ENCODE measurements at regions not wholly inside any gene's neighbourhood (a gene's known extent, or its start where the extent isn't known, plus 50 kb on each side); places are given as distances from the start of the nearest gene placed in this dataset.
A peak's percentile ranks its signal among the peaks of the same experiment; 100 is the strongest.

- no peaks in the 10 kb centered on the region for H3K27me3 ChIP-seq (ENCODE audit: insufficient read depth, low read length)
- H3K4me2 ChIP-seq (ENCODE audit: low read length), result no peak overlapping the region
- H3K14ac ChIP-seq (ENCODE audit: low read length), result no peak overlapping the region
- no peak overlapping the region for H2BK12ac ChIP-seq (ENCODE audit: low read length)
- no CpG with 5 or more reads among the region's 5 CpGs for WGBS (ENCODE audit: extremely low coverage, insufficient coverage, insufficient read length)
- no peak overlapping the region for H3K18ac ChIP-seq (ENCODE audit: low read length)
- H2AFZ ChIP-seq (ENCODE audit: insufficient read depth, low read length, poor library complexity), result no peak overlapping the region
- no peak overlapping the region for H2BK5ac ChIP-seq (ENCODE audit: low read depth, low read length, poor library complexity)
- H3K9me3 ChIP-seq (ENCODE audit: insufficient read depth, low read depth, low read length), result no peaks in the 10 kb centered on the region
- no peak overlapping the region for H3K9ac ChIP-seq (ENCODE audit: low read length)
- H3K4me1 ChIP-seq (ENCODE audit: control insufficient read depth in 1 of 2, insufficient read depth in 2 of 2, low read length in 2 of 2), result peaks cover 7% of the 10 kb centered on the region in 2 experiments
- H3K23ac ChIP-seq (ENCODE audit: low read length), result no peak overlapping the region
- no peak overlapping the region for H4K91ac ChIP-seq (ENCODE audit: low read depth, low read length)
- no peaks in the 10 kb centered on the region for H3K79me2 ChIP-seq (ENCODE audit: control insufficient read depth, insufficient read depth, low read length, poor library complexity)
- no peaks in the 10 kb centered on the region for H3K36me3 ChIP-seq (ENCODE audit: control insufficient read depth in 1 of 2, insufficient read depth in 2 of 2, low read length in 2 of 2)
- DNase-seq, result peak; percentile 88 to 95
- H3K79me1 ChIP-seq (ENCODE audit: low read length), result no peaks in the 10 kb centered on the region
- no peak overlapping the region for H3K27ac ChIP-seq (ENCODE audit: low read depth, low read length)
- no peak overlapping the region for H2AK5ac ChIP-seq (ENCODE audit: low read length)
- no peak overlapping the region for H3K4ac ChIP-seq (ENCODE audit: low read depth, low read length)
- H4K12ac ChIP-seq (ENCODE audit: low read depth, low read length), result no peak overlapping the region
- H4K8ac ChIP-seq (ENCODE audit: low read depth, low read length), result no peak overlapping the region
- no peak overlapping the region for H2BK120ac ChIP-seq (ENCODE audit: insufficient read depth, low read length, poor library complexity)
- H3K4me3 ChIP-seq (ENCODE audit: low read depth, low read length), result no peak overlapping the region
Observed at GRCh38 chr6:117169064-117169665, 96.2 kb upstream of the VGLL2 start.

DNA sequence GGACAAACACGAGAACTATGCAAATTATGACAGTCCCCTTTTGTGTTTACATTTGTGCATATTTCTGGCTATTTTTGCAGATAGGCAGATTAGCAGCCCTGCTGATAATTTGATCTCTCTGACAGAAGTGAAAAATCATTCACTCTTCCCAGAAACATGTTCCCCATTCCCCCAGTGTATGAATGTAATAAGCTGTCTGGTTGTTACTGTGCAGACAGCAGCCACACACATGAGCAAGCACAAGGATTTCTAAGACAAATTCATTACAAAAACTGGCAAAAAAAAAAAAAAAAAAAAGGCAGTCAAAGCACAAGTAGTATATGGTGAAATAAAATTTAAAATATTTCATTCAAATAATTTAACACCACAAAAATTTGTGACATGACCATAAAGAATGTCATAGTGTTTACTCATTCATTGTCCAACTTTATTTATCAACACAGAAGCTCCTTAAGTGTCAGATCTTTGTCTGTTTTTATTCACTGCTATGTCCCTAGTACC lies 95.5 kb upstream of the VGLL2 start:
- no peak overlapping the region for H2BK12ac ChIP-seq (ENCODE audit: low read length)
- H3K36me3 ChIP-seq (ENCODE audit: control insufficient read depth in 1 of 2, insufficient read depth in 2 of 2, low read length in 2 of 2), result no peaks in the 10 kb centered on the region
- H3K23ac ChIP-seq (ENCODE audit: low read length), result no peak overlapping the region
- H3K9ac ChIP-seq (ENCODE audit: low read length), result no peak overlapping the region
- H3K4me1 ChIP-seq (ENCODE audit: control insufficient read depth in 1 of 2, insufficient read depth in 2 of 2, low read length in 2 of 2), result peaks cover 7% of the 10 kb centered on the region in 2 experiments
- no peak overlapping the region for H2BK120ac ChIP-seq (ENCODE audit: insufficient read depth, low read length, poor library complexity)
- no peaks in the 10 kb centered on the region for H3K79me1 ChIP-seq (ENCODE audit: low read length)
- H4K91ac ChIP-seq (ENCODE audit: low read depth, low read length), result no peak overlapping the region
- WGBS (ENCODE audit: extremely low coverage, insufficient coverage, insufficient read length), result no CpG with 5 or more reads among the region's 1 CpG
- no peak overlapping the region for H4K8ac ChIP-seq (ENCODE audit: low read depth, low read length)
- H3K4ac ChIP-seq (ENCODE audit: low read depth, low read length), result no peak overlapping the region
- H3K79me2 ChIP-seq (ENCODE audit: control insufficient read depth, insufficient read depth, low read length, poor library complexity), result no peaks in the 10 kb centered on the region
- H3K14ac ChIP-seq (ENCODE audit: low read length), result no peak overlapping the region
- H3K4me2 ChIP-seq (ENCODE audit: low read length), result no peak overlapping the region
- H3K27me3 ChIP-seq (ENCODE audit: insufficient read depth, low read length), result no peaks in the 10 kb centered on the region
- H3K9me3 ChIP-seq (ENCODE audit: insufficient read depth, low read depth, low read length), result no peaks in the 10 kb centered on the region
- H3K27ac ChIP-seq (ENCODE audit: low read depth, low read length), result no peak overlapping the region
- no peak overlapping the region for H2BK5ac ChIP-seq (ENCODE audit: low read depth, low read length, poor library complexity)
- no peak overlapping the region for H3K4me3 ChIP-seq (ENCODE audit: low read depth, low read length)
- no peak overlapping the region for H2AFZ ChIP-seq (ENCODE audit: insufficient read depth, low read length, poor library complexity)
- DNase-seq, result peak in 1 of 2 donors; percentile 82
- no peak overlapping the region for H3K18ac ChIP-seq (ENCODE audit: low read length)
- no peak overlapping the region for H4K12ac ChIP-seq (ENCODE audit: low read depth, low read length)
- no peak overlapping the region for H2AK5ac ChIP-seq (ENCODE audit: low read length)

- H3K36me3 ChIP-seq (ENCODE audit: control insufficient read depth in 1 of 2, insufficient read depth in 2 of 2, low read length in 2 of 2), result no peaks in the 10 kb centered on the region
- no peak overlapping the region for H2AFZ ChIP-seq (ENCODE audit: insufficient read depth, low read length, poor library complexity)
- no peak overlapping the region for H4K91ac ChIP-seq (ENCODE audit: low read depth, low read length)
- H2AK5ac ChIP-seq (ENCODE audit: low read length), result no peak overlapping the region
- H4K8ac ChIP-seq (ENCODE audit: low read depth, low read length), result no peak overlapping the region
- no peak overlapping the region for H2BK120ac ChIP-seq (ENCODE audit: insufficient read depth, low read length, poor library complexity)
- no peaks in the 10 kb centered on the region for H3K27me3 ChIP-seq (ENCODE audit: insufficient read depth, low read length)
- H4K12ac ChIP-seq (ENCODE audit: low read depth, low read length), result no peak overlapping the region
- no peak overlapping the region for H2BK5ac ChIP-seq (ENCODE audit: low read depth, low read length, poor library complexity)
- no peak overlapping the region for H3K9ac ChIP-seq (ENCODE audit: low read length)
- H3K79me2 ChIP-seq (ENCODE audit: control insufficient read depth, insufficient read depth, low read length, poor library complexity), result no peaks in the 10 kb centered on the region
- no peak overlapping the region for H3K27ac ChIP-seq (ENCODE audit: low read depth, low read length)
- no peak overlapping the region for H2BK12ac ChIP-seq (ENCODE audit: low read length)
- no peak for DNase-seq
- H3K4me3 ChIP-seq (ENCODE audit: low read depth, low read length), result no peak overlapping the region
- H3K4ac ChIP-seq (ENCODE audit: low read depth, low read length), result no peak overlapping the region
- H3K4me1 ChIP-seq (ENCODE audit: control insufficient read depth in 1 of 2, insufficient read depth in 2 of 2, low read length in 2 of 2), result no peaks in the 10 kb centered on the region
- no peak overlapping the region for H3K4me2 ChIP-seq (ENCODE audit: low read length)
- H3K14ac ChIP-seq (ENCODE audit: low read length), result no peak overlapping the region
- H3K23ac ChIP-seq (ENCODE audit: low read length), result no peak overlapping the region
- no peaks in the 10 kb centered on the region for H3K9me3 ChIP-seq (ENCODE audit: insufficient read depth, low read depth, low read length)
- H3K79me1 ChIP-seq (ENCODE audit: low read length), result no peaks in the 10 kb centered on the region
- H3K18ac ChIP-seq (ENCODE audit: low read length), result no peak overlapping the region
Observed at GRCh38 chr6:117174835-117175360, 90.5 kb upstream of the VGLL2 start.

GRCh38 chr6:117188627-117189201 lies 76.6 kb upstream of the VGLL2 start:
- no peak overlapping the region for H4K8ac ChIP-seq (ENCODE audit: low read depth, low read length)
- no peak overlapping the region for H3K23ac ChIP-seq (ENCODE audit: low read length)
- no peaks in the 10 kb centered on the region for H3K79me2 ChIP-seq (ENCODE audit: control insufficient read depth, insufficient read depth, low read length, poor library complexity)
- H2BK12ac ChIP-seq (ENCODE audit: low read length), result no peak overlapping the region
- no peak overlapping the region for H3K4me2 ChIP-seq (ENCODE audit: low read length)
- no peak overlapping the region for H2AFZ ChIP-seq (ENCODE audit: insufficient read depth, low read length, poor library complexity)
- H3K4me3 ChIP-seq (ENCODE audit: low read depth, low read length), result no peak overlapping the region
- no CpG with 5 or more reads among the region's 2 CpGs for WGBS (ENCODE audit: extremely low coverage, insufficient coverage, insufficient read length)
- H2BK120ac ChIP-seq (ENCODE audit: insufficient read depth, low read length, poor library complexity), result no peak overlapping the region
- DNase-seq, result no peak
- H4K12ac ChIP-seq (ENCODE audit: low read depth, low read length), result no peak overlapping the region
- H3K9me3 ChIP-seq (ENCODE audit: insufficient read depth, low read depth, low read length), result no peaks in the 10 kb centered on the region
- H3K4me1 ChIP-seq (ENCODE audit: control insufficient read depth in 1 of 2, insufficient read depth in 2 of 2, low read length in 2 of 2), result no peaks in the 10 kb centered on the region
- H4K91ac ChIP-seq (ENCODE audit: low read depth, low read length), result no peak overlapping the region
- H3K27me3 ChIP-seq (ENCODE audit: insufficient read depth, low read length), result no peaks in the 10 kb centered on the region
- no peak overlapping the region for H3K4ac ChIP-seq (ENCODE audit: low read depth, low read length)
- no peak overlapping the region for H3K14ac ChIP-seq (ENCODE audit: low read length)
- no peaks in the 10 kb centered on the region for H3K36me3 ChIP-seq (ENCODE audit: control insufficient read depth in 1 of 2, insufficient read depth in 2 of 2, low read length in 2 of 2)
- H3K9ac ChIP-seq (ENCODE audit: low read length), result no peak overlapping the region
- H3K27ac ChIP-seq (ENCODE audit: low read depth, low read length), result no peak overlapping the region
- H2BK5ac ChIP-seq (ENCODE audit: low read depth, low read length, poor library complexity), result no peak overlapping the region
- no peak overlapping the region for H3K18ac ChIP-seq (ENCODE audit: low read length)
- H2AK5ac ChIP-seq (ENCODE audit: low read length), result no peak overlapping the region
- no peaks in the 10 kb centered on the region for H3K79me1 ChIP-seq (ENCODE audit: low read length)

Measured in trophoblast cell (in vitro differentiated cells and primary cell).